ENCODE measurements at regions not wholly inside any gene's neighbourhood (a gene's known extent, or its start where the extent isn't known, plus 50 kb on each side); places are given as distances from the start of the nearest gene placed in this dataset.
"Not testable (repeated sequence)": the region's sequence is repeated elsewhere in the genome, so short reads cannot be mapped to it uniquely, and the experiment has no call there.

DNA sequence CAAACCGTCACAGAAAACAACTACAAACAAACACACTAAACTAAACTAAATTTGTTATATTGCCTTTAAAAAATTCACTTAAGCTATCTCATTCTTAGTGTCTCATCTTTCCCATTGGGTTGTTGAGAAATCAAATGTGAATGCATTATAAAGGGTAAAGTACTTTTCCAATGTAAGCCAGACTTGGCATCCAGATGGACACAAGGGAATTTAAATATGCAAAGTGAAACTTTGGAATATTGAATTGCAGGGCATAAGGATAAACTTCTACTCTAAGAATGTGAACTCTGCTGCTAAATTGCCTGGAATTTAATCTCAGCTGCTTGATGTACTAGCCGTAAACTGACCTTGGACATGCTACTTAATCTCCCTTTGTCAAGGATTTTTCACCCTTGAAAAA, 1554.6 kb downstream of the CDH8 start:
- DNase-seq, result no peak

- no peak for DNase-seq
Measured at GRCh38 chr16:60478810-60479209, 1557.4 kb downstream of the CDH8 start.

- no peak for DNase-seq
Measured at GRCh38 chr16:60463986-60464385, 1572.3 kb downstream of the CDH8 start.

DNA sequence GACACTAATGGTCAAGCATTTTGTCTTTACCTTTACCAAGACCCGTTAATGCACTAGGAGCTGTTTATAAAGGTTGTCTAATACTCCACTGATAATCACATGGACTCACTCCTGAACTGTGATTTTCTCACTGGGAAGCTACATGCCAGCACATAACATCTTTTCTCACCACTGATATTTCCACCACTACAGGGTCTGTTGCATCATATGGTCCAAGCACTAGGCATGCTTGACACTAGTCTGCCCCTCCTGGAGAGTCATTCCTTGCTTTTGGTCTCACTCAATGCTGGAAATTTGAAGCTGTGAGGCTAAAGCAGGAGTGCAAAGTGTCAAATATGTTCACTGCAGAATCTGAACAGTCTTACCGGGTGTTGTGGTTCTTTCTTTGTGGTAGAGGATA, 1576.8 kb downstream of the CDH8 start:
- no peak for DNase-seq

- no peak for DNase-seq
Measured at GRCh38 chr16:60458255-60458654, 1578.0 kb downstream of the CDH8 start.

DNA sequence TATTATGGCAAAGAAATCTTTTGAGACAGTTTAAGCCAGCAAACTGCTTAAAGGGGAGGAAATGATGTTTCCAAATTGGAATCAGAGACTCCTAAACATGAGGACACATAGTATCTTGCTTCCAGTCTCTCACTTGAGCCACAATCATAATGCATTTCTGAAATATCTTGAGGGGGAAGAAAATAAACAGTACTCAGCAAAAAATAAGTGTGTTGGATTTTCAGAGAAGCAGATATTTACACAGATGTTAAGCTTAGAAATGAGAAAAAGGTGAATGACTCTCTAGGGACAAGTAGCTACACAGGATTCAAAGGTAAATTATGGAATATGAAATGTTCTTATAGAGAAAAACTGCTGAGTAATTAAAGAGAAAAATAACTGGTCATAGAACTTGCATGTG, 1583.6 kb downstream of the CDH8 start:
- DNase-seq, result no peak

- no peak for DNase-seq
Measured at GRCh38 chr16:60438894-60439293, 1597.3 kb downstream of the CDH8 start.

DNA sequence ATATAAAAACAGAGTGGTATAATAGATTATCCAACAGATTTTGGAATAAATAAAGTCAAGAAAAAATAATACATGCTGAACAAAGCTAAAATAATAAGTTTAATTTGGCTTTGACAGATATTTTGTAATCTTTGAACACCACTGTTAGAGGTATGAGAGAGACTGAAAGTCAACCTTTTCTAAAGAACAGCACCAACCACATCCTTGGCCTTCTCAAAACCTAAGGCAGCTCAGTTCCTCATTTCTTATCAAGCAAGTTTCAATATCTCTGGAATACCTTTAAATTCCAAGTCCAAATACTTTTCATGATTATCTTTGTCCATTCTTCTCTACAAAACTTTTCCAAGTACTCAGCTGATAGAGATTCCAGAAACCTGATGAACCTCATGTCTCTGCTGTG, 1603.8 kb downstream of the CDH8 start:
- no peak for DNase-seq

GRCh38 chr16:60419859-60420258, 1616.4 kb downstream of the CDH8 start:
- no peak for DNase-seq

GRCh38 chr16:60414613-60415012, 1621.6 kb downstream of the CDH8 start:
- no peak for DNase-seq

DNA sequence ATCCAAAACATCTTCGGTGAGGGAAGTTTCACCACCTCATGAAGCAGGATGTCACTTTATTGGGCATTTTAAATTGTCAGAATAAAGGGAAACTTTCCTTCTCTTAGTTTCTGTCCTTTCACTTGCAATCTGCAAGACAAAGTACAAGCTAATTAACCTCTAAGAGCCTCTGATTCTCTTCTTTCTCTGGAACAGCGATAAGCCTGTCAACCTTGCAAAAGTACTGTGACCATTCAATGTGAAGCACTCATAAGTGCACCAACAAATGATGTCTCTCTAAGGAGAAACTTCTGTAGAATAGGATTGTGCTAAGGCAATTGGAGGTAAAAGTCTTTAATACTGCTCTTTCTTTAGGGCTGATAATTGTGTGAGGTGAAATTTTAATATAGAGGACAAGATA, 1622.3 kb downstream of the CDH8 start:
- no peak for DNase-seq

GRCh38 chr16:60407606-60408005, 1628.6 kb downstream of the CDH8 start:
- DNase-seq, result no peak

DNA sequence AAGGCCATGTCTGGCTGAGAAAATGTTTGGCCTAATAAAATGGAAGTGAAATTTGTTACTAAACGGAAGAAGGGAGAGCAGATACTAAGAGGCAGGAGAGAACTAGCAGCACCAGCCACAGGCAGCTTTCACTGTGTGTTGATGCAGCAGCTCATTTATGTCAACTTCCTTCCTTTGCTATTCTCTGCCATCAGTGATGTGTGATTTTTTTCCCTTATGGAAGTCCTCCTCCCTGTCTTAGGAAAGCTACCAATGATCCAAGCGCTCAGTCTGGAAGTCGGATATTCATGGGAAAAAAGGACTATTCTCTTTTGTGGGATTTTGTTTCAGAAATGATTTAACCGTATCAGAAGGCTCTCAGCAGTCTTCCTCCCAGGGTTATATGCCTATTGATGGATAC, 1629.2 kb downstream of the CDH8 start:
- no peak for DNase-seq

- DNase-seq, result no peak
Measured at GRCh38 chr16:60405286-60405685, 1631.0 kb downstream of the CDH8 start.

DNA sequence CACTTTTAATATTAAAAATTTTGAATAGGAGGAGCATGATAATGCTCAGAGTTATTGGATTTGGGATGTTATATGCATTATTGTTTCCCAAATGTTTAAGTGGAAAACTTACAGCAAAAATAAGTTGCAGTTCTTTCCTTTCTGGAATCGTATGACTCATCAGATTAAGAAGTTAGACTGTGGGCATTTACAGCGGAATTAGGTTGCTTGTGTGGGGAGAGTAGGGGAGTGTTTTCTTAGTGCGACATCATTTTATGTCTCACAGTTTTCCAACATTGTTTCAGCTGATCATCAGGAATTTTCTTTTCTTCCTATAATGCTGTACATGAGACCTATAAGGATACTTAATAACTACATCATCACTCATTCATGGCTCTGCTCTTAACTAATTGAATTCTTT, 1631.8 kb downstream of the CDH8 start:
- no peak for DNase-seq

DNA sequence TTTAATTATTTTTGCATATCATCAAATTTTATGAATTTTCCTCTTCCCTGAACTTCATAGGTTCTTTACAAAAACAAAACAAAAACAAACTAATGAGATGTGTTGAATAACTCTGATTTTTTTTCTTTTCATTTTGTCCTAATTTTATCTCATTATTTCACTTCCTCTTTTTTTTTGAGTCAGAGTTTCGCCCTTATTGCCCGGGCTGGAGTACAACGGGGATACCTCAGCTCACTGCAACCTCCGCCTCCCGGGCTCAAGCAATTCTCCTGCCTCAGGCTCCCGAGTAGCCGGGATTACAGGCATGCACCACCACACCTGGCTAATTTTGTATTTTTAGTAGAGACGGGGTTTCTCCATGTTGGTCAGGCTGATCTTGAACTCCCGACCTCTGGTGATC, 1633.3 kb downstream of the CDH8 start:
- DNase-seq, result not testable (repeated sequence)

DNA sequence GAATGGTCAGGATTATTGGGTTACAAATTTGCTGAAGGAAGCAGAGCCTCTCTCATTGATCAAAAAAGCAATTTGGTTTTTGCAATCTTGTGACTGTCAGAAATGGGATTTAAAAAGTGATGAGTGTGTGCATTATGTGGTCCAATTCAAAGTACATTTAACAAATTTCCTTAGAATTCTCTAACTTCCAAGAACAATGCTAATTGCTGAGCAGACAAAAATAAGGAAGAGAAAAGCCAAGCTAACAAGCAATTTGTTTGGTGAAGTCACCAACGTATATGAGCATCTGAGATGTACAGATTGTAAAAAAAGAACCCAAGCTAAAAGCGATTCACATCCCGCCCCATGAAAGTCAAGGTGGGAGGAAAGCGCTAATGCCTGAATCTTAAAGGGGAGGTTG, 1643.9 kb downstream of the CDH8 start:
- DNase-seq, result no peak

DNA sequence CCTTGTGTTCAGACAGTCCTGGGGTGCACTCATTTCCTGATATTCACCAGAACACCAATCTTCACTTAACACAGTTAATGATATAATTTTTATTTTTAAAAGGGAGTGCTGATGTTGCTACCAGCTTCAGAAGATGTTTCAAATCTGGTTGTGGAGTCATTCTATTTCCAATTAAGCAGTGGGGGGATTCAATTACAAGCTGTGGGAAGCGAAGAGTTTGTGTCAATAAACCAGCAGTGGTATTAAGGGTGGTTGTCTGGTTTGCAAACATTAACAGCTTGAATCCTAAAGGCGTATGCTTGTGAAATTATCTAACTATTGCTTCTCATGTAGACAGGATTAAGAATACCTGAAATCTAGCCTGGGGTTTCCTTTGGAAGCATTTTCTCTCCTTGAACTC, 1637.5 kb upstream of the GOT2 start:
- DNase-seq, result no peak

DNA sequence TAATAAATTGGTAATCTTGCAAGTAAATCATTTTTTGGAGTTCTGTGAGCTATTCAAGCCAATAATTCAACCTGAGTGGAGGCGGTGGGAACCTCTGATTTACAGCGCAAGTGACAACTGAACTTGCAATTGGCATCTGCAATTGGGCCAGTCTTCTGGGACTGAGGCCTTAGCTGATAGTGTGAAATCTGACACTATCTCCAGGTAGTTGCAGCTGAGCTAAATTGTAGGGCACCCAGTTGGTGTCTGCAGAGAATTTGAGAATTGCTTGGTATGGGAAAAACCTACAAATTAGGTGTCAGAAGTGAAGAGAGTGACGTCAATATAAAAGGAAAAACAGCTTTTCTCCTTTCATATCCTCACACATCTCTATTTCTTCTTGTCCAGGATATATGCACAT, 1633.6 kb upstream of the GOT2 start:
- no peak for DNase-seq

DNA sequence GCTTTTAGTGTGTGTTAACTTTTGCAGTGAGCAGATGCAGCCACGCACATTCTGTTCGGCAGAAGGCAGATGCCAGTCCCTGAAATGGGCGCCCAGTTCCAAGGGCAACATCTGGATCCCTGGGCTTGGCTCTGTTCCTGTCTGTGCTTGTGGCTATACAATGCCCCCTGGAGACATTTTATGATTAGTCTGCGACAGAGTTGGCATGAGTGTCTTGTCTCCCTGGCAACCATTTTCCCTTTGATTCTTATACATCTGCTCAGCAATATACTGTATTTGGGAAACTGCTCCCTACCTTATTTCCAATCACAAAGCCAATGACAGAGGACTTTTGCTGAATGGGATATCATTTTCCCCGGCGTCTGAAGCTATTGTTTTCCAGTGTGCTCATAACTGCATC, 1629.5 kb upstream of the GOT2 start:
- DNase-seq, result no peak

- not testable (repeated sequence) for DNase-seq
Measured at GRCh38 chr16:60359866-60360265, 1625.8 kb upstream of the GOT2 start.

DNA sequence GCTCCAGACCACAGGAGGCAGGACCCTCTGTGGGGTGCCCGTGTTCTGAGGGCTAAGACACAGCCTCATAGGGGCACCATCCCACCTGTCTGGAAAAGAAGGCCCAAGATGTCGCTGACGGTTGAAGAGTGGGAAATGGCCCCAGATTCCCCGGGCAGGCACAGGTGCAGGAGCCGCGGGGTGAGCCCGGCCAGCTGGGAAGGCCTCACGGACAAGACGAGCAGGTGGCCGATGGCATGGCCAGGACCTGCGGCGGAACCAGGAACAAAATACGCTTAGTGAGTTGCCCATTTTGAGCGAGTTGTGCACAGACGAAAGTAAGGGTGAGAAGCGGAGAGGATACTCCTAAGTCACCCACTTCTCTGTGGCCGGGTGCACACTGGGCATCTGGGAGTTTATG, 1625.3 kb upstream of the GOT2 start:
- not testable (repeated sequence) for DNase-seq

DNA sequence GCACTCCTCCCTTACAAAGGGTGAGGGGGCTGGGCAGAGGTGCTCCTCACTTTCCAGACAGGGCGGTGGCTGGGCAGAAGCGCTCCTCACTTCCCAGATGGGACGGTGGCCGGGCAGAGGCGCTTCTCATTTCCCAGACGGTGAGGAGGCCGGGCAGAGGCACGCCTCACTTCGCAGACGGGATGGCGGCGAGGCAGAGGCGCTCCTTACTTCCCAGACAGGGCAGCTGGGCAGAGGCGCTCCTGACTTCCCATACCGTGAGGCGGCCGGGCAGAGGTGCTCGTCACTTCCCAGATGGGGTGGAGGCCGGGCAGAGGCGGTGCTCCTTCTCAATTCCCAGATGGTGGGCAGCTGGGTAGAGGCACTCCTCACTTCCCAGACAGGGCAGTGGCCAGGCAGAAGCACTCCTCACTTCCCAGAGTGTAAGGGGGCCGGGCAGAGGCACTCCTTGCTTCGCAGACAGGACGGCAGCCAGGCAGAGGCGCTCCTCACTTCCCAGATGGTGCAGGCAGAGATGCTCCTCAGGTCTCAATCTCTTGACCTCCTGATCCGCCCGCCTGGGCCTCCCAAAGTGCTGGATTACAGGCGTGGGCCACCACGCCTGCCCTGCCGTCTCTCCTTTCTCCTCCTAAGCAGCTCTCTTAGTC, 1623.9 kb upstream of the GOT2 start:
- not testable (repeated sequence) for DNase-seq

DNA sequence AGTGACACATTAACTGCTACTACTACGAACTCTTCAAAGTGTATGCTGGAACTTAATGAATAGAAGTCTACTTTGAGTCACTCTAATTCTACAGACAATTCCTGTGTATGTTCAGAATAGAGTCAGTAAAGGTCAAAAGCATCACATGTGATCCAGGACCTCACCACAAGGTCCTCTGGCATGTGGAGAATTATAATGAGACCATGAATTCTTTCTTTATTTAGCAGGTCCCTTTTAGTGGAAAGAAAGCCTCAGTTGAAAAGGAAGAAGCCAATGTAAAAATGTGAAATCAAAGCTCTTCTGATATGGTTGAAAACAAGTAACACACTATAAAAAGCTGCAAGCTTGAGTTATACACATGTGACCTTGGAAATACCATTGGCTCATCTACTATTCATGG, 1612.1 kb upstream of the GOT2 start:
- DNase-seq, result no peak

GRCh38 chr16:60337671-60338070, 1603.6 kb upstream of the GOT2 start:
- no peak for DNase-seq

DNA sequence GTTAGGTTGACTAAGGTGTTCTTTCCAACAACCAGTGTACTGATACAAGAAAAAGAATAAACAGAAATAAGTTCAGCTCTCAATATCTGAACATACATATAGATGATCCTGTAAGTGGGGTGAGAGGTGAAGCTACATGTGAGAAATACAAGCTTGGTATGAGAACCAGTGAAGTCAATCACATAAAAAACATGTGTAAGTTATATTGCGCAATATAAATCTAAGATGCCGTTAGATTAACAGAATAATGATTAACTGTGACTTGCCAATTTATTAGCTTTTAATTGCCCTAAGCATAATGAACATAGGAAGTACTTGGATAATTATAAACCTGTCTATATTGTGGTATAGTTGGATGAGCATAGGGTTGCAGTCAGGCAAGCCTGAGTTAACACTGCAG, 1597.1 kb upstream of the GOT2 start:
- DNase-seq, result no peak

Data from stimulated activated CD4-positive, alpha-beta T cell treated with anti-CD3 and anti-CD28 coated beads, Interleukin-15, amount 100 ng/mL, for 24 hours (primary cell).